H1 (cell line): ENCODE measurements at regions not wholly inside any gene's neighbourhood (a gene's known extent, or its start where the extent isn't known, plus 50 kb on each side); places are given as distances from the start of the nearest gene placed in this dataset.

Experiments
- CTCF ChIP-seq, 3 experiments: IDR thresholded peaks; 1 replicate in 2 of 3; 2 replicates in 1 of 3; pipeline versions ENCODE4 v1.5.1 to v1.6.1; 2011; ENCODE audit warnings: low read length in 3 of 3, mild to moderate bottlenecking in 3 of 3, inconsistent platforms in 2 of 3, low read depth in 1 of 3, moderate library complexity in 1 of 3; ENCODE audit not compliant: insufficient read depth in 1 of 3; ENCODE audit errors: control extremely low read depth in 1 of 3
- POLR2A ChIP-seq, 2 experiments: IDR thresholded peaks; 1 replicate in 1 of 2; 2 replicates in 1 of 2; pipeline ENCODE4 v1.6.1; 2011; ENCODE audit warnings: low read depth in 2 of 2, low read length in 2 of 2, mild to moderate bottlenecking in 2 of 2; ENCODE audit errors: control extremely low read depth in 1 of 2

DNA sequence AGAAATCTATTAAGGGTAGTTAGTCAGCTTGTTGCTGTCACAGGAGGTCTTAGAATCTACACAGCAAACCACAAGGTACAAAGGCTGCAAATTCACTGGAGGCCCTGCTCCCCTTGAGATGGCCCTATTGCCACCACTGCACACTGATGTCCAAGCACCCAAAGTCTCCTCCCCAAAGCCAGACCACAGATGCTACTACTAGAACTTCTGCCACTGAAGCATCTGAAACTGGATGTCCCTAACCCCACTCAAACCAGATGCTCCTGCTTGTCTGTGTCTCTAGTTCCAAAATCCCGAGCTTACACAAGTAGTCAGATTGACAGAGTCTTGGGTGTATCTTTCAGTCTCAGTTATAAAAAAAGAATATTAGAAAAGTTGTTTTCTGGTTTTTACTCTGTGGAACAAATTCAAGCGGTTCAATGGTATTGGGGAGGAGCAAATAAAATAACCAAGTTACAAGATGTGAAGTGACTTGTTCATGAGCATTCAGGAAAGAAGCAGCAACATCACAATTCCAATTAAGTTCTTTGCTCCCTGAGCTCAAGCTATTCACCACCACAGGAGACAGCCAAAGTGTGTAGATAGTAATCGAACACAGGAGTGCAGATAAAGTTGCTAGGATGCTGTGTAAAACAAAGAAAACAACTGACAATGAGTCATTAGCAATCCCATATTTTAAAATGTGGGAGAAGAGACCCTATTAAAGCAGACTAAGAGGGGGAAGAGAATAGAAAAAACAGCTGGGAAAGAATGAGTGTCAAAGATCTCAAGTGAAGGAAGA is 352.3 kb downstream of the PDGFC start:
- no peak for TF ChIP-seq POLR2A (IDR thresholded peaks at IDR 0.05; ENCODE audit: control extremely low read depth in 1 of 2, low read depth in 2 of 2, low read length in 2 of 2)
- TF ChIP-seq CTCF (IDR thresholded peaks at IDR 0.05; ENCODE audit: control extremely low read depth in 1 of 3, insufficient read depth in 1 of 3, low read depth in 1 of 3, low read length in 3 of 3) = no peak
